Effector memory CD8-positive, alpha-beta T cell (primary cell): ENCODE measurements at regions not wholly inside any gene's neighbourhood (a gene's known extent, or its start where the extent isn't known, plus 50 kb on each side); places are given as distances from the start of the nearest gene placed in this dataset.
"Not testable (repeated sequence)": the region's sequence is repeated elsewhere in the genome, so short reads cannot be mapped to it uniquely, and the experiment has no call there.

Experiments used
- ATAC-seq: fragments of 150-1000 bp; cut with Tn5 transposase; replicated peaks from 2 replicates; pipeline ENCODE4 v1.10.0; 2021; ENCODE audit warnings: mild to moderate bottlenecking, moderate library complexity
- DNase-seq, 3 experiments: peaks; one replicate each; pipeline ENCODE4 v3.0.0; 2021
- H3K27ac Mint-ChIP-seq, 2 donors: one replicate each; pipeline ENCODE4 v1.8.0; 2022; ENCODE audit warnings: mild to moderate bottlenecking in 2 of 2, mixed read lengths in 2 of 2, moderate library complexity in 2 of 2
- H3K27me3 Mint-ChIP-seq, 2 donors: one replicate each; pipeline ENCODE4 v1.8.0; 2022; ENCODE audit warnings: mixed read lengths in 2 of 2
- H3K36me3 Mint-ChIP-seq: one replicate; pipeline ENCODE4 v1.8.0; 2022; ENCODE audit warnings: mild to moderate bottlenecking, moderate library complexity, mixed read lengths; ENCODE audit not compliant: insufficient read depth
- H3K4me1 Mint-ChIP-seq, 2 donors: one replicate each; pipeline ENCODE4 v1.8.0; 2022; ENCODE audit warnings: low read depth in 2 of 2, mixed read lengths in 2 of 2
- H3K4me3 Mint-ChIP-seq, 2 donors: one replicate each; pipeline ENCODE4 v1.8.0; 2022; ENCODE audit warnings: mild to moderate bottlenecking in 2 of 2, mixed read lengths in 2 of 2, moderate library complexity in 2 of 2
- H3K9me3 Mint-ChIP-seq, 2 donors: one replicate each; pipeline ENCODE4 v1.8.0; 2022; ENCODE audit warnings: mixed read lengths in 2 of 2

- ATAC-seq (no peak), DNase-seq (no peak)
- Mint-ChIP-seq H3K27me3 (no peaks in the 10 kb centered on the region), H3K4me1 (peaks cover 0 to 3% of the 10 kb centered on the region in 2 donors), H3K27ac (no peak overlapping the region), H3K36me3 (no peaks in the 10 kb centered on the region), H3K9me3 (no peaks in the 10 kb centered on the region), H3K4me3 (no peak overlapping the region)
These were observed 615.6 kb upstream of the DPPA4 start for GRCh38 chr3:109952924-109953323.

- no peaks in the 10 kb centered on the region for H3K27me3 Mint-ChIP-seq
- no peak for DNase-seq
- H3K27ac Mint-ChIP-seq: no peak overlapping the region
- H3K4me3 Mint-ChIP-seq: no peak overlapping the region
- no peaks in the 10 kb centered on the region for H3K9me3 Mint-ChIP-seq
- no peak for ATAC-seq
- H3K4me1 Mint-ChIP-seq: no peaks in the 10 kb centered on the region
- H3K36me3 Mint-ChIP-seq: peaks cover 3% of the 10 kb centered on the region
These were observed 626.5 kb upstream of the DPPA4 start for GRCh38 chr3:109963831-109964230.

- Mint-ChIP-seq H3K4me1 (peaks cover 0 to 2% of the 10 kb centered on the region in 2 donors), H3K4me3 (no peak overlapping the region), H3K27ac (no peak overlapping the region), H3K27me3 (no peaks in the 10 kb centered on the region), H3K36me3 (no peaks in the 10 kb centered on the region), H3K9me3 (no peaks in the 10 kb centered on the region)
- DNase-seq (no peak), ATAC-seq (no peak)
These were observed 636.4 kb upstream of the DPPA4 start for GRCh38 chr3:109973733-109974132.

- ATAC-seq (no peak), DNase-seq (no peak)
- H3K36me3 Mint-ChIP-seq: no peaks in the 10 kb centered on the region
- no peaks in the 10 kb centered on the region for H3K9me3 Mint-ChIP-seq
- H3K27ac Mint-ChIP-seq: no peak overlapping the region
- H3K4me3 Mint-ChIP-seq: no peak overlapping the region
- peaks cover 0 to 2% of the 10 kb centered on the region in 2 donors for H3K4me1 Mint-ChIP-seq
- no peaks in the 10 kb centered on the region for H3K27me3 Mint-ChIP-seq
These were observed 640.6 kb upstream of the DPPA4 start for GRCh38 chr3:109977897-109978296.

- no peak for DNase-seq
- no peak overlapping the region for H3K27ac Mint-ChIP-seq
- no peaks in the 10 kb centered on the region for H3K27me3 Mint-ChIP-seq
- no peak overlapping the region for H3K4me3 Mint-ChIP-seq
- no peak for ATAC-seq
- H3K4me1 Mint-ChIP-seq: peaks cover 0 to 2% of the 10 kb centered on the region in 2 donors
- no peaks in the 10 kb centered on the region for H3K36me3 Mint-ChIP-seq
- H3K9me3 Mint-ChIP-seq: no peaks in the 10 kb centered on the region
These were observed 644.9 kb upstream of the DPPA4 start for GRCh38 chr3:109982201-109982600.

GRCh38 chr3:109984976-109985375, 647.6 kb upstream of the DPPA4 start:
- no peak overlapping the region for H3K27ac Mint-ChIP-seq
- H3K27me3 Mint-ChIP-seq: no peaks in the 10 kb centered on the region
- no peak overlapping the region for H3K4me3 Mint-ChIP-seq
- no peaks in the 10 kb centered on the region for H3K9me3 Mint-ChIP-seq
- no peak for DNase-seq
- no peaks in the 10 kb centered on the region for H3K4me1 Mint-ChIP-seq
- ATAC-seq: no peak
- no peaks in the 10 kb centered on the region for H3K36me3 Mint-ChIP-seq

GRCh38 chr3:109985943-109986555, 648.7 kb upstream of the DPPA4 start:
- ATAC-seq (peak; percentile 35), DNase-seq (no peak)
- H3K27me3 Mint-ChIP-seq: no peaks in the 10 kb centered on the region
- H3K9me3 Mint-ChIP-seq: no peaks in the 10 kb centered on the region
- H3K27ac Mint-ChIP-seq: peak overlapping the region in 1 of 2 donors; percentile 35
- H3K36me3 Mint-ChIP-seq: no peaks in the 10 kb centered on the region
- no peaks in the 10 kb centered on the region for H3K4me1 Mint-ChIP-seq
- H3K4me3 Mint-ChIP-seq: no peak overlapping the region

- H3K4me1 Mint-ChIP-seq: no peaks in the 10 kb centered on the region
- H3K27ac Mint-ChIP-seq: no peak overlapping the region
- ATAC-seq (no peak), DNase-seq (no peak)
- no peak overlapping the region for H3K4me3 Mint-ChIP-seq
- no peaks in the 10 kb centered on the region for H3K9me3 Mint-ChIP-seq
- H3K36me3 Mint-ChIP-seq: no peaks in the 10 kb centered on the region
- H3K27me3 Mint-ChIP-seq: no peaks in the 10 kb centered on the region
These were observed 657.5 kb upstream of the DPPA4 start for GRCh38 chr3:109994853-109995252.

GRCh38 chr3:109995377-109995776, 658.0 kb upstream of the DPPA4 start:
- no peaks in the 10 kb centered on the region for H3K9me3 Mint-ChIP-seq
- no peak overlapping the region for H3K27ac Mint-ChIP-seq
- no peaks in the 10 kb centered on the region for H3K27me3 Mint-ChIP-seq
- DNase-seq (no peak), ATAC-seq (no peak)
- no peaks in the 10 kb centered on the region for H3K36me3 Mint-ChIP-seq
- no peak overlapping the region for H3K4me3 Mint-ChIP-seq
- no peaks in the 10 kb centered on the region for H3K4me1 Mint-ChIP-seq

GRCh38 chr3:110001905-110002304, 664.6 kb upstream of the DPPA4 start:
- not testable (repeated sequence) for ATAC-seq, DNase-seq, H3K9me3 Mint-ChIP-seq, H3K27me3 Mint-ChIP-seq, H3K4me1 Mint-ChIP-seq, H3K36me3 Mint-ChIP-seq, H3K27ac Mint-ChIP-seq, H3K4me3 Mint-ChIP-seq

GRCh38 chr3:110006913-110007312, 669.6 kb upstream of the DPPA4 start:
- H3K9me3 Mint-ChIP-seq: no peaks in the 10 kb centered on the region
- H3K27me3 Mint-ChIP-seq: peaks cover 0 to 8% of the 10 kb centered on the region in 2 donors
- H3K4me3 Mint-ChIP-seq: no peak overlapping the region
- DNase-seq: no peak
- no peaks in the 10 kb centered on the region for H3K36me3 Mint-ChIP-seq
- ATAC-seq: no peak
- peaks cover 4 to 7% of the 10 kb centered on the region in 2 donors for H3K4me1 Mint-ChIP-seq
- no peak overlapping the region for H3K27ac Mint-ChIP-seq

GRCh38 chr3:110015231-110015963, 678.1 kb upstream of the DPPA4 start:
- Mint-ChIP-seq H3K4me3 (no peak overlapping the region), H3K4me1 (peaks cover 3% of the 10 kb centered on the region in 2 donors), H3K36me3 (no peaks in the 10 kb centered on the region), H3K27ac (no peak overlapping the region), H3K27me3 (peaks cover 0 to 6% of the 10 kb centered on the region in 2 donors), H3K9me3 (no peaks in the 10 kb centered on the region)
- ATAC-seq: peak; percentile 26
- no peak for DNase-seq

- H3K9me3 Mint-ChIP-seq: no peaks in the 10 kb centered on the region
- no peak overlapping the region for H3K27ac Mint-ChIP-seq
- no peak for ATAC-seq
- no peak for DNase-seq
- H3K4me1 Mint-ChIP-seq: peaks cover 0 to 1% of the 10 kb centered on the region in 2 donors
- peak overlapping the region in 1 of 2 donors; percentile 15 for H3K4me3 Mint-ChIP-seq
- no peaks in the 10 kb centered on the region for H3K36me3 Mint-ChIP-seq
- H3K27me3 Mint-ChIP-seq: no peaks in the 10 kb centered on the region
These were observed 679.0 kb upstream of the DPPA4 start for GRCh38 chr3:110016235-110016815.

GRCh38 chr3:110017304-110017703, 680.0 kb upstream of the DPPA4 start:
- no peak overlapping the region for H3K4me3 Mint-ChIP-seq
- peaks cover 0 to 1% of the 10 kb centered on the region in 2 donors for H3K4me1 Mint-ChIP-seq
- H3K9me3 Mint-ChIP-seq: no peaks in the 10 kb centered on the region
- H3K27ac Mint-ChIP-seq: no peak overlapping the region
- ATAC-seq: no peak
- no peaks in the 10 kb centered on the region for H3K27me3 Mint-ChIP-seq
- DNase-seq: no peak
- no peaks in the 10 kb centered on the region for H3K36me3 Mint-ChIP-seq
